NCI-H1436 (cell line): ENCODE measurements at regions not wholly inside any gene's neighbourhood (a gene's known extent, or its start where the extent isn't known, plus 50 kb on each side); places are given as distances from the start of the nearest gene placed in this dataset.
"Not testable (repeated sequence)": the region's sequence is repeated elsewhere in the genome, so short reads cannot be mapped to it uniquely, and the experiment has no call there.

Experiments
- DNase-seq: peaks from one replicate; lab custom pipeline; 2025; lab: John Stamatoyannopoulos, UW

DNA sequence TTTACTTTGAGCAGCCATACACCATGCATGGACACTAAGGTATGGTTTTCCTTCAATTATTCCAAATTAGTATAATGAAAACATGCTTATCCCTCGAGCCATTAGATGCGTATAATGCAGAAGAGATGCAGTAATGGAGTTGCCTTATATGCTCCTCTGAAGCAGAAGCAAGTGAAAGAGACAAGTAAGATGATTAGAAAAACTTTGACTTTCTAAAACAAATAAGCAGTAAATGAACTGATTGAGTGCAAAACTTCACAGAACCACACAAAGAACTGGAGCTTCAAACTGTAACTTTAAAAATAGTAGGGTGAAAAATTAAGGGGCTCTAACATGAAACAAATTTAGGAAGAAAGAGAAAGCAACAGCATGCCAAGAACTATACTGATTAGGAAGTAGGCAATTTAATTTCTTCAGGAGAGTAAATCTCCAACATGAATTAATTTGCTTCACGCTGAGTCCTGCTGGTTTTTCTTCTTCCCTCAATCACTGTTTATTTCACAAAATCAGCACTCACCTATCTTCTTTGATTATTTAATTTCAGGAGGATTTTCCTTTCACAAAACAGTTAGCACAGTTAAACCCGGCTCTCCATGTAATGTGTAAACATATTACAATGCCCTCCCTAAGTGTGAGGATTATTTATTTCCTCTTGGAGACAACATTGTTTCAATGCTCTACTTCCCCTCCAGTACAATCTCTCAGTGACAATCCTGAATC, 90.3 kb upstream of the PAM start:
- DNase-seq, result no peak

DNA sequence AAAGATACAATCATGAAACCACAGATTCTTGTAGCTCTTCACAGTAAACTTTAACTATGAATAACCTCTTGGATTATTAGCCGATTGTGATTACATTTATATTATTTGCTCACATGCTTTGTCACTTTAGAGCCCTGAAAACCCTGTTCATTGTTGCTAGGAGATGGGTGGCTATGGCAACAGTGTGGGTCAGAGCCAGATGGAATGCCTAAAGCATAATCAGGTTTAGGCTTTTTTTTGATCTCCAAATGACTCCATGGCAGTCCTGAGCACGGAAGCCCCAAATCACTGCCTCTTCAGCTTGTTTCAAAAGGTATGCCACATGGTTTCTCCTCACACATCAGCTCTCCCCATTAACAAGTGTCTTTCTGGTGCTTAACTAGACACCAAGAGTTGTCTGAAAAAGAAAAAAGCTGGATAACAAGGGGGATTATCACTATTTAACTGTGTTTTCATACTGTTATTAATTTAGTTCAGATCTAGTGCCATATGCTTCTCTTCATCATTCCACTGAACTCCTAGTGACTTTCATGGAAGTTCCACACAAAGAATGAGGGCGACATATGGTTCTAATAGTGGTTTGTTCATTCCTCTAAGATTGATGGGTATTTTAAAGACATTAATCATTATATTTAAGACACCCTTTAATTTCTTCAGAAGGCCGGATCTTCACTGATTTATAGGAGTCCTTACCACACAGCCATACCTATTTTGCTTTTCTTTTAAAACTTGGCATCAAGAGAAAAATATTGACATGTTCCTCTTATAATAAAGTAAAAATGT, 88.8 kb upstream of the PAM start:
- peak; percentile 43 for DNase-seq

DNA sequence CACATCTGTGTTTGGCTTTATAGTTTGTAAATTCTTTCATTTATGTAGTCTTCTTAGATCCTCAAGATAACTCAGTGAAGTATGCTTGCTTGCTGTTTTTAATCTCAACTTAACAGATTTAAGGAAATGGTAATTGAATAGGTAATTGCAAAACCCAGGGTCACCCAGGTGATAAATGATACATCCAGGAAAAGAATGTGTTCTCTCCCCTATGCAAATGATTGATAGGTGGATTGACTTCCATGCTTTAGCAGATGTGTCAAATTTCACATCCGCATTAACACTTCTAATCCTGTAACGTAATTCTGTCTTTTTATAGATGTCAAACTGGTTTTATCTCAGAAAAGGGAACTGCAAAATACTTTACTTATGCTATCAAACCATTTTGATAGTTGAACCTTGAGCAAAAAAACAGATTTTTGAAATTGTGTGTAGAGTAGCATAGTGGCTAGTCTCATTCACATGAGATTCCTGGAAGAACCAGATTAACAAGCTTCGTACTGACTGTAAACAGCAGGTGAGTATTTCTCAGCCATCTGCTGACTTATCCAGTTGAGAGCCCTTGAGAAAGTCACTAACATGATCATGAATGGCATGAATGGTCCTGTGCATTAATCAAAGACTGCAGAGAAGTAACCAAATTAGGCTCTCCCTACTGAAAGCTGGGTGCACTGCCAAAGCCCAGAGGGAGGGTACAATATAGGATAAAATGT, 86.7 kb upstream of the PAM start:
- peak; percentile 76 for DNase-seq

DNA sequence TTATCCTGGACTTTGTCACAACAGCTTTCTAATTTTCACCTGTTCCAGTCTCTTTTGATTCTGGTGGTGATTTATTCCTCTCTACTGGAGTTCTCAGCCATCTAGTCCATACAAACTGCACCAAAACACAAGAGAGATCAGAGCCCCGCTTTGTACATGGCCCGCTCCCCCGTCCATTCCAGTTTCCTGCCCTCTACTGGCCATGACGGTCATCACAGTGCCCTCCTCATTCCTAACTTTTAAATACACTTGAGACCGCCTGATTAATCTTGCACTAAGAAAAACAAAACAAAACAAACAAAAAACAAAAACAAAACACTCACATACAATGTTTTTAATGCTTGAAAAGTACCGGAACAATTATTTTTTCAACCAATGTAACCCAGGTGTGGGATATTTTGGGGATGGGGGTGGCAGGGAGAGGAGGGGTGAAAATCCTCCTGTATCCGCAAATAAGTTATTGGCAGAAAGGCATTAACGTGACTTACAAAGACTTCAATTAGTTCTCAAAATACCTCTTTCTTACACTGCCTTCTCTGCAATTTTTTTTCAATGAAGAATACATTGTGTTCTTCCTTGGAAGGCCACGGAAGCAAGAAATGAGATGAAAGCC, 84.8 kb upstream of the PAM start:
- no peak for DNase-seq

DNA sequence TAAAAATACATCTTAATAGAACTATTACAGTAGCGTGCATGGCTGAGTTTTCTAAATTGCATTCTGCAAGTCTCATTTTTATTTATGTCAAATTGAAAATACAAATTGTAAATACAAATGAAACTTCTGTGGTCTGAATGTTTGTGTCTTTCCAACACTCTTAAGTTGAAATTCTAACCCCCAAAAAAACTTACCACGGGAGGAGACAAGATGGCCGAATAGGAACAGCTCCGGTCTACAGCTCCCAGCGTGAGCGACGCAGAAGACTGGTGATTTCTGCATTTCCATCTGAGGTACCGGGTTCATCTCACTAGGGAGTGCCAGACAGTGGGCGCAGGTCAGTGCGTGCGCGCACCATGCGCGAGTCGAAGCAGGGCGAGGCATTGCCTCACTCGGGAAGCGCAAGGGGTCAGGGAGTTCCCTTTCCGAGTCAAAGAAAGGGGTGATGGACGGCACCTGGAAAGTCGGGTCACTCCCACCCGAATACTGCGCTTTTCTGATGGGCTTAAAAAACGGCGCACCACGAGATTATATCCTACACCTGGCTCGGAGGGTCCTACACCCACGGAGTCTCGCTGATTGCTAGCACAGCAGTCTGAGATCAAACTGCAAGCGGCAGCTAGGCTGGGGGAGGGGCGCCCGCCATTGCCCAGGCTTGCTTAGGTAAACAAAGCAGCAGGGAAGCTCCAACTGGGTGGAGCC, 83.9 kb upstream of the PAM start:
- not testable (repeated sequence) for DNase-seq

DNA sequence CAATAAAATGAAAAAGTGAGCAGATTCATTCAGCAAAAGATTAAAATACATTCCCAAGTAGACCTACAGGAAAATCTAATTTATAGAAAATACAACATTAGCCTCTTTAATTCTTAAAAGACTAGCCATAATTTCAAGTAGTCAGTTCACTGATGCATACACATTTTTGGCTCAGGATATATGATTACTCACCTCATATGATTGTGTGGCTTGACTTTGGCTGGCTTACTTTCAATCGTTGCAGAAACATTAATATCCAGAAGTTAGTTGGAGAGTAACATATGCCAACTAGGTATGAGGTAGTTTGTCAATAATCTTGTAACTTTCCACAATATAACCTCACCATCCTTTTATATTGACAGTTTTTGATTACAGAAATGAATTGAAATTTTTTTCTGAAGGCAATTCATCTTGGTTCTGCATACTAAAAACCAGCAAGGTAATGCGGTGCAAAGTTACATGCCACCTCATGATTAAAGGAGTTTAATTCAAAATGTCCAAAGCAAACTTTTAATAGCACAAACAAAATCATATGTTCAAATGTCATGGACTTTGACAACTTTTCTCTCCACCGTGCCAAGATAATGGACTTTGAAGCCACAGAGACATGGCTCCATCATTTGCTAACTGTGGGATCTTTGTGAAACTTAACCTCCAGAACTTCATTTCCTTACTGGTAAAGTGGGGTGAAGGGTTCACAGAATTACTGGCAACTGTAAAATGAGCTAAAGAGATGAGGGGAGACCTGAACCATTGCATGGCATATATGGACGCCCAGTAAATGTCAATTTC, 76.6 kb upstream of the PAM start:
- DNase-seq, result no peak

DNA sequence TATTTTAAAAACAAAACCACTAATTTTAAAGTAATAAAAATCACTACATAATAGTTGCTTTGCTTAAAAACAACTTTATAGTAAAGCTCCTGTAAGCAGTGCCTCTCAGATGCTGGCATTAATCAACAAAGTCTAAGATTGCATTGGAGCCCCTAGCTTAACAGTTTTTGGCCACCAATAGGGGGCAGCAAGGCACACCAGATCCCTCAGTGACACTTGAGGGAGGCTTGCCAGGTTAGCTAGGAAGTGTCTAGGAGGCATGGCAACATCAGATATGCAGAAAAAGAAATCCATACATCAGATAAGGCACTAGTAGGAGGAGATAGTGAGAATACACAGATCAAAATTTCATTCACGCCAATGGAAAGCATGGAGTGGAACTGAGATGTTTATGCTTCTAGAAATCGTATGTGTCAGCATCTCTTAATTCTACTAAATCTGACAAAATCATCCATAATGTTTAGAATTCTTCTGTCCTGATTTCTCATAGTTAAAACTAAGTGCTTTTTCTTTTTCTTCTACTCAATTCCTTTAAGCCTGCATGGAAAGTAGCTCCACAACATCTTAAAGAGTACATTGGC, 73.6 kb upstream of the PAM start:
- DNase-seq, result peak; percentile 75

DNA sequence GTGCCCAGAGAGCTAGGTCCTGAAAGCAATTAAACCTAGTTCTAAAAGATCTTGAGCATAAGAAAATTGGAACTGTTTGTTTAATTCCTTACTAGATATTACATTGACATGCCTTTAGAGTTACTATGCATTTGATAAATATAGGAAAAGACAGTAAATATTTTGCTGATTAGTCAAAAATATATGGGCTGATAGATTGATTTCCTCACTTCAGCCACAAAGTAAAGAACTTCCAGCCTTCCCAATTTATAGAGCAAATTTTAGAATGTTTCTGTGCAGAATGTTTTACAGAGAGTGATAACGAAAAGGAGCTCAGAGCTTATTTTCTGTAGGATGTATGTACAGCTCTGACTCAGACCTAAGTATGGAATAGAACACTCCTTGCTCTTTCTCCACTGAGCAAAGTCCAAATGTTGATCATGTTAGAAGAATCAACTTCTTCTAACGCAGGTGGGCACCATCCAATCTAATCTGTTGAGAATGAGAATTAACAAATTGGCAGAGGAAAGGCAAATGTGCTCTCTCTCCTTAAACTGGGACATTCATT, 72.9 kb upstream of the PAM start:
- DNase-seq, result no peak

DNA sequence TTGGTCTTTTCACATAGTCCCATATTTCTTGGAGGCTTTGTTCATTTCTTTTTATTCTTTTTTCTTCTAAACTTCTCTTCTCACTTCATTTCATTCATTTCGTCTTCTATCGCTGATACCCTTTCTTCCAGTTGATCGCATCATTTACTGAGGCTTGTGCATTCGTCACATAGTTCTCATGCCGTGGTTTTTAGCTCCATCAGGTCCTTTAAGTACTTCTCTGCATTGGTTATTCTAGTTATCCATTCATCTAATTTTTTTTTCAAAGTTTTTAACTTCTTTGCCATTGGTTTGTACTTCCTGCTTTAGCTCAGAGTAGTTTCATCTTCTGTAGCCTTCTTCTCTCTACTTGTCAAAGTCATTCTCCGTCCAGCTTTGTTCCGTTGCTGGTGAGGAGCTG, 67.0 kb upstream of the PAM start:
- DNase-seq, result not testable (repeated sequence)

DNA sequence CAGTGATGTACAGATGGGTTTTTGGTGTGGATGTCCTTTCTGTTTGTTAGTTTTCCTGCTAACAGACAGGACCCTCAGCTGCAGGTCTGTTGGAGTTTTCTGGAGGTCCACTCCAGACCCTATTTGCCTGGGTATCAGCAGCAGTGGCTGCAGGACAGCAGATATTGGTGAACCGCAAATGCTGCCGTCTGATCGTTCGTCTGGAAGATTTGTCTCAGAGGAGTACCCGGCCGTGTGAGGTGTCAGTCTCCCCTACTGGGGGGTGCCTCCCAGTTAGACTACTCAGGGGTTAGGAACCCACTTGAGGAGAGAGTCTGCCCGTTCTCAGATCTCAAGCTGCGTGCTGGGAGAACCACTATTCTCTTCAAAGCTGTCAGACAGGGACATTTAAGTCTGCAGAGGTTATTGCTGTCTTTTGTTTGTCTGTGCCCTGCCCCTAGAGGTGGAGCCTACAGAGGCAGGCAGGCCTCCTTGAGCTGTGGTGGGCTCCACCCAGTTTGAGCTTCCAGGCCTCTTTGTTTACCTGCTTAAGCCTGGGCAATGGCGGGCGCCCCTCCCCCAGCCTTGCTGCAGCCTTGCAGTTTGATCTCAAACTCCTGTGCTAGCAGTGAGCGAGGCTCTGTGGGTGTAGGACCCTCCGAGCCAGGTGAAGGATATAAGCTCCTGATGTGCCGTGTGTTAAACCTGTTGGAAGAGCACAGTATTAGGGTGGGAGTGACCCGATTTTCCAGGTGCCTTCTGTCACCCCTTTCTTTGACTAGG, 66.3 kb upstream of the PAM start:
- not testable (repeated sequence) for DNase-seq

DNA sequence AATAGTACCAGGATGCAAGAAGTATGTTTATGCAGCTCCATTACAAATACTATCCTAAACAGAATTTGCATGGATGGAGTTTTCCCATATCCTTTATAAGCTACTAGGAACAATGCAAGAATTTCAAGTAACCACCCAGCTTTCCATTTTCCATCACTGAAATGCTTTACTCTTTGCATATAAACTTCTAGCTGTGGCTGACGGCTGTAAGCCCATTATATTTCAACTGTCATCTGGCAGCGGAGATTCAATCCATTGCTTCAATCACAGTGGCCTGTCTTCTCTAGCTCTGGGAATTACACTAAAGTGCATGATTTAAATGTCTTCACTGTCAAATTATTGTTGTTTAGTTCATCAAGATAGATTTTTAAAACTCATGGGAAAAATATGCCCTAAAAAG, 64.2 kb upstream of the PAM start:
- DNase-seq, result no peak

DNA sequence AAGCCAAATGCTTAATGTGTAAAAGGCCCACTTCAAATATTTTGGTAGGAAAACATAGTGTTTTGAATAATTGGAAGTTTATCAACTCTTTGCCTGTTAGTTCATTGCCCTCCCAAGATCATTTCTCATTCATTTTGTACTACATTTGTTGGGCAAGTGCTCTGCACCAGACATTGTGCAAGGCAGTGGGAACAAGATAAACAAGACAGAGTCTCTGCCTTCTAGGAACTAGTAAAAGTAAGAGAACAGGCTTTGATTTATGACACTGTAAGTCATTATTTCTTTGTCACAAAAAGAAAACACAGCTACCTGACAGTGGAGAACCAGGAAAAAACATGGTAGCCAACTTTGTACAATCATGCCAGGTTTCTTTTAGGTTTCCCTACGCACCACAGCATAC, 63.7 kb upstream of the PAM start:
- DNase-seq, result no peak

DNA sequence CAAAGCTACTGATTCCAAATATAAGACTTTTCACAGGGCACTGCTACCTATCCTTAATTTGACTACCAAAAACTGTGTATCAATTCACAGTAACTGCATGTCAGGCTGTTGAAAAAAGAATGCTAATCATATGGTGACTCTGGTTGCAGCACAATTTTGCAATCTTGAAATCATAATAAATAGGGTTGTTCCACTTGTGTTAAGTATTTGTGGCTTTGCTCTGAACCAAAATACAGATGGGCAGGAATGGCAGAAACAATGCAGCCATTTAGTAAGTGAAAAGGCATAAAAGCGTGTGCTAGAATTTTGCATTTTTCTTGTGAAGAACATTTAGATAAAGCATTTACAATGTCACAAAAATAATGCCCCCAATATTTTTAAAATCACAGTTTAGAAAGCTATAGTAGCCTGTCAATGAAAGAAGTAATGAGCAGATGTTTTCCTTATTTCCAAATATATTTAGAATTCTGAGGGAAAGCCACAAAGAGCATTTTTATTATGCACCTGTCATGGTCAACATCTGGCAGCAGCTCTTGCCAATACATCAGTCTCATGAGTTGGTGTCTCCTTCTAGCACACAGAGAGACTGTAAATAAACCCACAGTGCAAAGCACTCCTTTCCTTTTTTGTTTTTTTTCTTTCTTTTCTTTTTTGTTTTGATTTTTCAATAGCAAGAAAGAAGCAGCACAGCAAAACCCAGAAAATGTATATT, 54.8 kb upstream of the PAM start:
- no peak for DNase-seq

DNA sequence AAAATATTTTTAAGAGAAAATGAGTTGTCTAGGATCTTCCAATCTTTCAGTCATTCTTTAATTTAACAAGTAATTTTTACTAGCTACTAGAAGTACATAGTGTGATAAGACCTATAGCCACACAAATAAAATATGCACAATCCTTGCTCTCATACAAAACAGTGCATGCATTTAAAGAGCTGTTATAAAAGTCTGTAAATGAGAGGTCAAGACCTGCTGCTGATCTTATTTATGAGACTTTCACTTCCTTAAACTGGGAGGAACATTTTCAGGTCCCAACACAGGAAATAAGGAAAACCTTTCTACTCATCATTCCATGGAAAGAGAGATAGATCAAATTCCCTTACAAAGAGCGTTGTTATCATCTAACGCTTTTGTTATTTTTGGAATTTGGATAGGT, 54.2 kb upstream of the PAM start:
- no peak for DNase-seq

DNA sequence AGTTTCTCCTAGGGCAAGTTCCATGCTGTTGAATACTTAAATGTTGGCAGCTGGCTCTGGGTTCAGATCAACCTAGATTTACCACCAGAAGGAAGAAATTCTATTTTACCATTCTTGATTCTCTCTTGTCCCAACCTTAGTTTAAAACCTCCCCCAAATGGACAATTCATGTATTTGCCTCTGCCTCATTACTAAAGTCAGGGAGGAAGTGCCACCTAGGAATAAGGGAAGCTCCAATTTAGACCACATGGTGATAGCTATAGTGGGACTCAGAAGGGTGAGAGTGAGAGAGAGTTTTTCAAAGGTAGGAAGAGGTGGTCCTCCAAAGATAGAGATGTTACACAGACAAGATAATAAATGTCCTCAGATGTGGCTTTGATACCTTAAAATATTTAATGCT, 53.4 kb upstream of the PAM start:
- no peak for DNase-seq
